C4-2B (cell line): ENCODE measurements at regions not wholly inside any gene's neighbourhood (a gene's known extent, or its start where the extent isn't known, plus 50 kb on each side); places are given as distances from the start of the nearest gene placed in this dataset.

Source experiments
- H3K27ac ChIP-seq: fragments of 450-650 bp; 2 replicates; pipeline ENCODE4 v1.5.1; 2017
- ZFX ChIP-seq: fragments of 450-650 bp; IDR thresholded peaks from 2 replicates; pipeline ENCODE4 v1.6.1; 2017
- TF ChIP-seq, protein P1 (sequence below): fragments of 450-650 bp; conservative IDR thresholded peaks from 2 replicates; pipeline ENCODE4 v1.5.1; 2017; ENCODE audit warnings: mild to moderate bottlenecking

DNA sequence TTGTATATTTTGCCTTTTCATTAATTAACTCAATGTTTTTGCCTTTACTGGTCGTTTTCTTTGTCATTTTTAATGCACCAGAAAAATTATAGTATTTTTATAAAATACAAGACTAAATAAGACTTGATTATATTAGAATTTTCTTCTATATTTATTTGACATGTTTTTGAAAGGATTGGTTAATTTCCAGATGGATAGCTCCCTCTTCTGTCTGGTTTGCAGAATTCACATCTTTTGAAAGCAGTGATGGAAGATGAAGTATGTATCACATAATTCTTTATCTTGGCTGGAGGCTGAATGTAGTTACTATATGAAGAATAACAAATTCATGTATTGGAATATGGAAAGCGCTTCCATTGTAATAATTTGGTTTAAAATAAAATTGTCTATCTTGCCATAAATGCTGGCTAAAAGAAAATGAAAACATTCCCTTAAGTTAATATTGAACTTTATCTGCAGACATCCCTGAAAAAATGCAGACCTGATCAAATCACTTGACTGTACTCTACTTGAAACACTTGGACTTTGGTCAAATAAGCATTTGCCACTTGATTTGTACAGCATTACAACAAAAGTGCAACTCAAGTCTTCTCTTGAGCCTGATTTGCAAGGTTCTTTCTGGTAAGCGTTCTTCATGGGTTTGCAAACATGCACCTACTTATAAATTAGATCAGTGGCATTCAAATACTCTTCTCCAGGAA is 86.3 kb upstream of the EFEMP1 start:
- no peak overlapping the region for H3K27ac ChIP-seq
- no peak for TF ChIP-seq ZFX
- TF ChIP-seq, protein P1, sequence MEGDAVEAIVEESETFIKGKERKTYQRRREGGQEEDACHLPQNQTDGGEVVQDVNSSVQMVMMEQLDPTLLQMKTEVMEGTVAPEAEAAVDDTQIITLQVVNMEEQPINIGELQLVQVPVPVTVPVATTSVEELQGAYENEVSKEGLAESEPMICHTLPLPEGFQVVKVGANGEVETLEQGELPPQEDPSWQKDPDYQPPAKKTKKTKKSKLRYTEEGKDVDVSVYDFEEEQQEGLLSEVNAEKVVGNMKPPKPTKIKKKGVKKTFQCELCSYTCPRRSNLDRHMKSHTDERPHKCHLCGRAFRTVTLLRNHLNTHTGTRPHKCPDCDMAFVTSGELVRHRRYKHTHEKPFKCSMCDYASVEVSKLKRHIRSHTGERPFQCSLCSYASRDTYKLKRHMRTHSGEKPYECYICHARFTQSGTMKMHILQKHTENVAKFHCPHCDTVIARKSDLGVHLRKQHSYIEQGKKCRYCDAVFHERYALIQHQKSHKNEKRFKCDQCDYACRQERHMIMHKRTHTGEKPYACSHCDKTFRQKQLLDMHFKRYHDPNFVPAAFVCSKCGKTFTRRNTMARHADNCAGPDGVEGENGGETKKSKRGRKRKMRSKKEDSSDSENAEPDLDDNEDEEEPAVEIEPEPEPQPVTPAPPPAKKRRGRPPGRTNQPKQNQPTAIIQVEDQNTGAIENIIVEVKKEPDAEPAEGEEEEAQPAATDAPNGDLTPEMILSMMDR: peak; percentile 58

DNA sequence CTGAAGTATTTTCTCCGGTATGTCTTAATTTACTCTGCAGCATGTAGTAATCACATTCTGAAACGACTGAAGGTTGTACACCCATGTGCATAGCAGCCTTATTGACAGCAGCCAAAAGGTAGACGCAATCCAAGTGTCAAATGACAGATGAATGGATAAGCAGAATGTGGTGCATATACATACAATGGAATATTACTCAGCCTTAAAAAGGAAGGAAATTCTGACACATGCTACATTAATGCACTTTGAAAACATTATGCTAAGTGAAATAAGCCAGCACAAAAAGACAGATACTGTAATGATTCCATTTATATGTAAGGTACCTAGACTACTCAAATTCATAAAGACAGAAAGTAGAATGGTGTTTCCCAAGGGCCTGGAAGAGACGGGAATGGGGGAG is 88.0 kb upstream of the EFEMP1 start:
- TF ChIP-seq, protein P1: no peak
- TF ChIP-seq ZFX: no peak

GRCh38 chr2:56012221-56012765 is 88.7 kb upstream of the EFEMP1 start:
- no peak for TF ChIP-seq ZFX
- TF ChIP-seq, protein P1: no peak

More for the DNA sequence above, 88.0 kb upstream of the EFEMP1 start:
- no peak overlapping the region for H3K27ac ChIP-seq

GRCh38 chr2:56013475-56013874 is 89.9 kb upstream of the EFEMP1 start:
- no peak for TF ChIP-seq ZFX
- TF ChIP-seq, protein P1: no peak
- H3K27ac ChIP-seq: no peak overlapping the region

More at GRCh38 chr2:56012221-56012765, 88.7 kb upstream of the EFEMP1 start:
- H3K27ac ChIP-seq: no peak overlapping the region

GRCh38 chr2:56014046-56014730 is 90.6 kb upstream of the EFEMP1 start:
- H3K27ac ChIP-seq: no peak overlapping the region
- TF ChIP-seq, protein P1: no peak
- no peak for TF ChIP-seq ZFX

GRCh38 chr2:56015711-56016115 is 92.1 kb upstream of the EFEMP1 start:
- TF ChIP-seq, protein P1: no peak

GRCh38 chr2:56017784-56018183 is 94.2 kb upstream of the EFEMP1 start:
- H3K27ac ChIP-seq: no peak overlapping the region
- TF ChIP-seq ZFX: no peak
- TF ChIP-seq, protein P1: no peak

More at GRCh38 chr2:56015711-56016115, 92.1 kb upstream of the EFEMP1 start:
- H3K27ac ChIP-seq: no peak overlapping the region
